Neural progenitor cell (in vitro differentiated cells): ENCODE measurements at regions not wholly inside any gene's neighbourhood (a gene's known extent, or its start where the extent isn't known, plus 50 kb on each side); places are given as distances from the start of the nearest gene placed in this dataset.

Experiments
- EZH2 ChIP-seq: fragments of 200-600 bp; sonication (generic); IDR thresholded peaks from 2 replicates; pipeline ENCODE4 v1.6.1; 2017; ENCODE audit warnings: antibody characterized with exemption, mild to moderate bottlenecking, moderate library complexity
- TF ChIP-seq, protein P1 (sequence below): fragments of 200-600 bp; sonication (generic); IDR thresholded peaks from 2 replicates; pipeline ENCODE4 v1.5.1; 2017; ENCODE audit warnings: antibody characterized with exemption, mild to moderate bottlenecking

GRCh38 chr4:125200556-125200955, 114.2 kb upstream of the FAT4 start:
- TF ChIP-seq, protein P1, sequence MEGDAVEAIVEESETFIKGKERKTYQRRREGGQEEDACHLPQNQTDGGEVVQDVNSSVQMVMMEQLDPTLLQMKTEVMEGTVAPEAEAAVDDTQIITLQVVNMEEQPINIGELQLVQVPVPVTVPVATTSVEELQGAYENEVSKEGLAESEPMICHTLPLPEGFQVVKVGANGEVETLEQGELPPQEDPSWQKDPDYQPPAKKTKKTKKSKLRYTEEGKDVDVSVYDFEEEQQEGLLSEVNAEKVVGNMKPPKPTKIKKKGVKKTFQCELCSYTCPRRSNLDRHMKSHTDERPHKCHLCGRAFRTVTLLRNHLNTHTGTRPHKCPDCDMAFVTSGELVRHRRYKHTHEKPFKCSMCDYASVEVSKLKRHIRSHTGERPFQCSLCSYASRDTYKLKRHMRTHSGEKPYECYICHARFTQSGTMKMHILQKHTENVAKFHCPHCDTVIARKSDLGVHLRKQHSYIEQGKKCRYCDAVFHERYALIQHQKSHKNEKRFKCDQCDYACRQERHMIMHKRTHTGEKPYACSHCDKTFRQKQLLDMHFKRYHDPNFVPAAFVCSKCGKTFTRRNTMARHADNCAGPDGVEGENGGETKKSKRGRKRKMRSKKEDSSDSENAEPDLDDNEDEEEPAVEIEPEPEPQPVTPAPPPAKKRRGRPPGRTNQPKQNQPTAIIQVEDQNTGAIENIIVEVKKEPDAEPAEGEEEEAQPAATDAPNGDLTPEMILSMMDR: no peak
- TF ChIP-seq EZH2: no peak
